ENCODE measurements at regions not wholly inside any gene's neighbourhood (a gene's known extent, or its start where the extent isn't known, plus 50 kb on each side); places are given as distances from the start of the nearest gene placed in this dataset.
A peak's percentile ranks its signal among the peaks of the same experiment; 100 is the strongest.
"Not testable (repeated sequence)": the region's sequence is repeated elsewhere in the genome, so short reads cannot be mapped to it uniquely, and the experiment has no call there.

DNA sequence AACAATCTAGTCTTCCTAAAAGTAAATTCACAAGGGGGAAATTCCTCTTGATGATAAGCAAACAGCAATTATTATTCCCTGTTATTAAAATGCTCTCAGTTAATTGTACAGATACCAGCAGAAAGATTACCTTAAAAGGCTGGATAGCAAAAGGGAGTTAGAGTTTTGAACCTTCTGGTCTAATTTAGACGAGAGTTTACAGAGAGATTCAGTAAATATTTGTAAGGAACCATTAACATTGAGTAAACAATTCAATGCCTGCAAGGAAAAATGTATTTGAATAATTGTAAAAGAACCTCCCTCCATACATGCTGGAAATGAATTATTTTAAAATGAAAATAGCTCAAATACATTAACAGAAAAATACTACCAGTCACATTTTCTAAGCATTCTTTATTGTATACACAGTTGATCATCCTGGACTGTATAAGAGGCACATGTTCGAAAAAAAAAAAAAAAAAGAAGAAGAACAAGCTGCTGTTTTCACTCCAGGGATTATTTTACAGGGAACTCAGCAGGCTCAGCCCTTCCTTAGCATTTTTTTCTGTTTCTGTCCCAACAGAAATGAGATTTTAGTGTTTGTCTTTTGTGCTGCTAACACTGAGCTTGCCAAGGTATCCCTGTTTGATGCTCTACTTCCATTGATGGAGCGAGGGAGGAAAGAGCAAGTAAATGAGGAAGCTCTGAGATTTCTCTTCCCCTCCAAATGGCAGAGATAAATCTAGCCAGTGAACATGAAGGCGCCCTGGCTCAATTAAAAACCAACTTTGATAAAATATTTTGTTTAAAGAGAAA, 141.1 kb downstream of the ENC1 start:
- no peak for DNase-seq

DNA sequence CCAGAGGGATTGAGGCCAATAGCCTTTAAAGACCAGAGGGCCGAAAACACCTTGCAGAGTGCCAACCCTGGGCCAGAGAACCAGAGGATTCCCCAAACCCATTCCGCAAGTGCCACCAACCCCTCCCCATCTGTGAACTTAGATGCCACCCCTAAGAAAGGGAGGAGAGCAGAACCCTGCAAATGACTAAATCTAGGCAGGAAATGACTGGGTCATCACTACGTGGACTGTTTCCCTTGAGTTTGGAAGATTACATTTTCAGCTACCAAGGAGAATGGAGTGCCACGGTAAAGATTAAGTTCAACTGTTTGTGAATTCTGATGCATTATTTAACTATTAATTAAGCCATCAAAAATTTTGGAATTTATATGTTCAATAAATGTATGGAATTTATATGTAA, 142.8 kb downstream of the ENC1 start:
- DNase-seq = no peak

DNA sequence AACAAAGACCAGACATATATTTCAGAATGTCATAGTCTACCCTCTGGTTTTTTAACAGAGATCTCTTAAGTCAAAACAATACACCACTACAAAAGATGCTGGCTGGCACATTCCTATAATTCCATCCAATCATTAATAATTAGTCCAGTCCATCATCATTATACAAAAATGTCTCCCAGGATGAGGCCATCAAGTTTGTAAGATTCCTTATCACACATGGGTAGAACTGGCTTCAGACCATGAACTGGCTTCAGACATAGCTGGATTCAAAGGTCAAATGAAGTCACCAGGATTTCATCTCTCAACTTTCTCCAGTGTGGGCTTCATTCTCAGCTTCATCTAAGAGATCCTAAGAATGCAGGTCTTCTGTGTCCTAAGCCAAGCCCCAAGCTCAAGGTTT, 147.1 kb downstream of the ENC1 start:
- DNase-seq = no peak

DNA sequence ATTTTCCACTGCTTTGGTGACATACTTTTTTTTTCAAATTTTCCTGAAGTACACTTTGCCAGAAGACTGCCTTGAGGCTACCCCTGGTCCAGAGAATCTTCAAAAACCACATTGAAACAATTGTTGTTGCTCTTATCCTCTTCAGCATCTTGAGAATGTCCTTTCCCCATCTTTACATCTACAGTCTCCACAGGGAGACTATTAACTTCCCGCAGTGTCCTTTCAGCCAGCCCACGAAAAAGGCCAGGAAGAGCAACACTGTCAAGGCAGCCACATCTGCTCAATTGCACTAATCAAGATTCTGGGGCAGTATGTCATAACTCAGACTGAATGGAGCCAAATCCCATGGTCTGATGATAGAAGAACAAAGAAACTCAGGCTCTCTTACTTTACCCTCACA, 148.3 kb downstream of the ENC1 start:
- no peak for DNase-seq

DNA sequence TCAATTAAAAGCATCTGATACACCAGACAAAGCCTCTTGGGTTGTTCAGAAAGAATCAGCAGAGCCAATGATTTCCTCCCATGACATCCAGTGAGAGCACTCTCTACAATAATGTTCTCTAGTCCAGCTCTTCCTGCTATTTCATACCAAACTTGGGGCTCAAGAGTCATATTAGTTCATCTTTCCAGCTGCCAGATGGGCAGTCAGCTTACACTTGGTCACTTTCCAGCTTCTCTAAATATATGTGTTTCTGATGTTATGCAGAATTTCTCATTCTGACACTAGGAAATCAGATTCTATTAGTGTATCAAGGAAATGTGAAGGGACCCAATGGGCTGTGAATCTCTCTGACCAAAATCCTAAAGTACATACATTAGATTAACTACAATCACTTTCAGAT, 148.9 kb downstream of the ENC1 start:
- no peak for DNase-seq

DNA sequence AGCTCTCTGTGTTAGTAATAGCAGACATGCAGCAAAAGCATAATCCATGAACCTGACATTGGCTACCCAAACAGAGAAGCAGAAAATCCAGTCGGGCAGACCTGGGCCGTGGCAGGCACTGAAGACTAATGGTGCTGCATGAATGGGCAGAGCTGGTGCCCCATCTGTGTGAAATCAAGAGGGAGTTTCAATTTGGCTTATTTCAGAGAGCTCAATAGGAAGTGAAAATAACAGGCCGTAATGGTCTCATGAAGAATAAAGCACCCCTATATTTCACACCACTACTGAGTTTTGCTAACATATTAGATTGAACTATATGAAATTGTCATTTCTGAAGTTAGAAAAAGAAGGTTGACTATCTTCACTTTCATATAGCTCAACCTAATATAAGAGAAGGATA, 149.7 kb downstream of the ENC1 start:
- DNase-seq = peak in 1 of 2 donors; percentile 29

DNA sequence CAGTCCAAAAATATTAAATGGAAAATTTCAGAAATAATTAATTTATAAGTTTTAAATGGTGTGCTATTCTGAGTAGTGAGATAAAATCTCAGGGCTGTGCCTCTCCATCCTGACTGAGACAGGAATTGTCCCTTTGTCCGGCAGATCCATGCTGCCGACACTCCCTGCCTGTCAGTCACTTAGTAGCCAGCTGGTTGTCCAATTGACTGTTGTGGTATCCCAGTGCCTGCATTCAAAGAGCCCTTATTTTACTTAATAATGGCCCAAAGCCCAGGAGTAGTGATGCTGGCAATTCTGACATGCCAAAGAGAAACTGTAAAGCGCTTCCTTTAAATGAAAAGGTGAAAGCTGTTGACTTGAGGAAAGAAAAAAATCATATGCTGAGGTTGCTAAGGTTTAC, 157.5 kb downstream of the ENC1 start:
- no peak for DNase-seq

DNA sequence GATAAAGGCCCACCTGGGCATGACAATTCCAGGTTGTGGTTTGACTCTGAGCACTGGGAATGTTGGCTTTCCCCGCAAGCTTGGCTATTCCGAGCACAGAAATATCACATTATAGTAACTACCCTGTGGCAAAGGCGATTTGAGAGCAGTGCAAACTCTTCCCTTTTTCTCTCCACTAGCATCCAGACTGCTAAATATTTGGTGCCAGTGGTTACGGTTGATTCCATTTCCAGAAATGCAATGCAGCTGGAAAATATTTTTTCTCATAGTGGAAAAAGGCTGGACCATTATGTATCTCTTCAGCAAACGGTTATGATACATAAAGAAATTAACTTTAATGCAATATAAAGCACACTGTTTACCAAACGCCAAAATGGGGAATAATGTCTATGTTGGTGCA, 158.0 kb downstream of the ENC1 start:
- DNase-seq = no peak

DNA sequence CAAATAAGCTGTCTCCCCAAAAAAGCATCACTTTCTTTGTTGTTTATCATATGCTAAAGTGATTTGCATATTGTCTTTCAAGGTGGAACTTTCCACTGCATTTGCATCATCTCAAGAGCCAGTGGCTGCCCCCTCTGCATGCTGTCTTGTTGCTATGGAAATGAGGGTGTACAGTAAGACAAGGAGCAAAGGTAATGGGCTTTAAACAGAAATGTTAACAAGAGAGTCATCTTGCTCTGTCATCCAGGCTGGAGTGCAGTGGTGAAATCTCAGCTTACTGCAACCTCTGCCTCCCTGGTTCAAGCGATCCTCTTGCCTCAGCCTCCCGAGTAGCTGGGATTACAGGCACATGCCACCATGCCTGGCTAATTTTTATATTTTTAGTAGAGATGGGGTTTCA, 159.2 kb downstream of the ENC1 start:
- not testable (repeated sequence) for DNase-seq

DNA sequence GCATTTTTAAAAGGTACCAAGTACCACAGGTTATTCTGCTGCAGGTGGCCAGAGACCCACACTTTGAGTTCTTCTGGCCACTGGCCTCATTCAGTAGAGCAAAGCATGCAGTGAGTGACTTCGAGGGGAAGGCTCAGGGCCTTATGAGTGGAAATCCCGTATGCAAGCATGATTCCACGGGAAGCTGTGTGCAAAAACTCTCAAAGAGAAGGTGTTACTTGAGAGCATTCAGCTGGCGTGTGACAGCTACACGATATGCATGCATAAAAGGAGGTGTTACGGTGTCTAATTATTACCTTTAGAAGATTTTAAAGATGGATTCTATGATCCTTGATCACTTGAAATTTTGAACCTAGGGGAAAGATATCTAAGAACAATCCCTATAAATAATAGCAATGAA, 160.3 kb downstream of the ENC1 start:
- DNase-seq = no peak

DNA sequence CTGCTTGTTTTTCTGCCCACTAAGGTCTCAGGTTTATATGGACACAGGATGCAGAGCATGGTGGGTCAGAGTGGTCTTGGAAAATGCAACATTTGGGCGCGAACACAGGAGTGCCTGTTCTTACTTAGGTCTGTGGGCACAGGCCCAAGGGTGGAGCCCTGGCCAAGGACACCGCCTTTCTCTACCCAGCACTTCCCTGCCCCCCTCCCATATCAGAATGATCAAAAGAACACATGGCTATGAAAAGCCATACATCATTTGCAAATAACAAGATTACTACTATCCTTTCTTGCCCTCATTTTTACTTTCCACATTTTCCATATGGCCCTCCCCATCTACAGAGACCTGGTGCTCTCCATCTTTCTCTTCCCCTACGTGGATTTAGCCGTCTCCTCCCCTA, 162.2 kb downstream of the ENC1 start:
- no peak for DNase-seq

DNA sequence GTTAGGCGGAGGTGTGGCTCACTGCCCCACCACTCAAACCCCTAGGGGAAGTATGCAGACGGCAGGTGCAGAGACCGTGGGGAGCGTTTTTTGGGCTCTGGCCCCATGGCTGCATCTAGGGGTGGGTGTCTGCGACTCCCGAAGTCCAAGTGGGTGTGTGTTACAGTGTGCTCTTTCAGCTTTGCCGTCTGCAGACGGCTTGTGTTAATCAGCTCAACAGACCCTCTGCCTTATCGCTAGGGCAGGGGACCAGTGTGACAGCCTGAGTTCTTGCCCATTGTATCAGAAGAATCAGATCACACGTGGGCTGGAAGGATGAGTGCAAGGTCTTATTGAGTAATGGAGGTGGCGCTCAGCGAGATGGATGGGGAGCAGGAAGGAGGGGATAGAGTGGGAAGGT, 162.8 kb downstream of the ENC1 start:
- no peak for DNase-seq

DNA sequence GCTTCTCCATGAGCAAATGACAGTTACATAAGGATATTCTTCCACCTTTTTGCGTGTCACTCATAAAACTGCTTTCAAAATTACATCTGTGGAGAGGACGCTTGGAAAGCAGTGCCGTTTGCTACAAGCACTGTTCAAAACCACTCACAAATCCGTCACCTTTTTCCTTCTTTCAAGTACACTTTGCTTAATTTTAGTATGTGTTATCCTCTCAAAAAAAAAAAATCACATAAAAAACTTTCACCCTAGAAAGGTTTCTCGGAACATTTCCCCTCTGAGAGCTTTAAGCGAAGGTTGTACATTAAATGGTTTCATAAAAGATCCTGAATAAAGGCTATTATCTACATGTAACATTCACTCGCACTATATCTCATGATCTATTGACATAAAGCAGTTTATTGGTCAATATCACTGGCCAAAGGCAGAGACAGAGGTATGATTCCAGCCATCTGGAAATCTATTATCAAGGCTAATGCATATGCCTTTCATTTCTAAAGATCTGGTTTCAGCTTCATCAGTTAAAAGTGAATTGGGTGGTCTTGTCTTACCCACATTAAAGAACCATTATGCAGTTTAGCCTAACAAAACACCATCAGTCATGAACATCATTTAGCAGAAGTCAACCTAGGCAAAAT, 163.6 kb downstream of the ENC1 start:
- no peak for DNase-seq

DNA sequence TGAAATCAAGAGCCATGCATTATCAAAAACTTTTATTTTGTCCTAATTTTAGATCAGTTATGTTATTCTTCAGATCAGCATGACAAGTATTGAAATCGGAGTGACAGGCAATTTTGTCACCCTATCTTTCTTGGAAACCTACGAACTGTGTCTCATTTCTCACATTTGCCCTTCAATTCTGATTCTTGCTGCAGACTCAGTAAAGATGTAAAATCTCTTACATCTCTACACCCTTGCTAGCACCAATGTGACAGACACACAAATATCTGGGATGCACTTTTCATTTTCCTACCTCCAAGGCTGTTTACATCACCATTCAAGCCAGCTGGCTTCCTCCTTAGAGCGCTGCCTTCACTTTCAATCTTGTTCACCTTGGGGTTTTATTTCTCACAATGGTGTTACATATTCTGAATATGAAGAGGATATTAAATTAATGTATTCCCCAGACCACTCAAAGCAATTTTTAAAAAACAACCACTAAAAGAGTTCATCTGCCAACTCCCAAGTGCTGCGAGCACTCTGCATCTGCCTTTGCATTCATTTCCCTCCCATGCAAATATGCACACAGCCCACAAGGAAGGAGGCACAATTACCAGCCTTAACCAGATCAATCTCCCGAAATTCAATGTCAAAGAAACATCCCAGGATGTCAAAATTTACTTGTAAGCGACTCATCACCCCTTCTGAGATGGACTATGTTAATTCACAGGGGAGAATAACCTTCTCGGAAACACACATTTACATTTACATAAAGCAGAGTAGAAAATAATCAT, 164.3 kb downstream of the ENC1 start:
- DNase-seq = no peak

DNA sequence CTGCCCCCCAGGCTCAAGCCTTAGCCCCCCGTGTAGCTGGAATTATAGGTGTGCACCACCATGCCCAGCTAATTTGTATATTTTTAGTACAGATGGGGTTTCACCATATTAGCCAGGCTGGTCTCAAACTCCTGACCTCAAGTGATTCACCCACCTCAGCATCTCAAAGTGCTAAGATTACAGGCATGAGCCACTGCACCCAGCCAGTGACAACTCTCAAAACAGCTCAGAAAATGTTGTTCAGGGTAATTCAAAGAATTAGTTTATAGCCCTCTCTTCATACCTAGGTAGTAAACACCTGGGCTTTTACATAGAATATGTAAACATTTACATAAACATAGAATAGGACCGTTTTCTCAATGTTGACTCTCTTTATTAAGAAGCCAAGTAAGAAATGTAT, 168.7 kb downstream of the ENC1 start:
- no peak for DNase-seq

DNA sequence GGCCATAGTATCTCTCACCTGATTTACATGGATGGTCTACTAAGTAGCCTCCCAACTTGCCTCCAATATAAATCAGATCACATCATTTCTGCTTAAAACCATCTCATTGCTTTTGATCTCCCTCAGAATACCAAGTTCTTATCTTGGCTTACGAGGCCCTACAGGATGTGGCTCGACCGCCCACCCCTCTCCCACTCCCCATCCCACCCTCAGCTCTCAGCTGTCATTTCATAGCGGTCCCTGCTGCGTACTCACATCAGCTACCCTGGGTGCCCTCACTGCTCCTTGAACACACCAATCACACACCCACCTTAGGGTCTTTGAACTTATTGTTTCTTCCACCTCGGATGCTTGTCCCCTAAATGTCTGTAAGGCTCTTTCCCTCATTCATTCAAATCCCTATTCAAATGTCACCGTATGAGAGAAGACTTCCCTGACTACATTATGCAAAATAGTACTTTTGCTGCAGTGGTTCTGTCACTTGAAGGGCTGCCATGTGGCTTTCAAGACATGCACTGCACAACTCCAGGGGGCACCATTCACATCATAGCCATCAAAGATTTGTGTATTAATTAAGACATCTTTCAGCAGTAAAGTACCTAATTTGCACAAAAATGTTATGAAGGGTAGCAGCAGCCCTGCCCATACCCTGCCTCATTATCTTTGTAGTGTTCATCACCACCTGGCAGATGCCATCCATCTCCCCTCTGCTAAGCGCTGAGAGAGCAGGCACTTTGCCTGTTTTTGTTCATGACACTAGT, 171.1 kb downstream of the ENC1 start:
- no peak for DNase-seq

DNA sequence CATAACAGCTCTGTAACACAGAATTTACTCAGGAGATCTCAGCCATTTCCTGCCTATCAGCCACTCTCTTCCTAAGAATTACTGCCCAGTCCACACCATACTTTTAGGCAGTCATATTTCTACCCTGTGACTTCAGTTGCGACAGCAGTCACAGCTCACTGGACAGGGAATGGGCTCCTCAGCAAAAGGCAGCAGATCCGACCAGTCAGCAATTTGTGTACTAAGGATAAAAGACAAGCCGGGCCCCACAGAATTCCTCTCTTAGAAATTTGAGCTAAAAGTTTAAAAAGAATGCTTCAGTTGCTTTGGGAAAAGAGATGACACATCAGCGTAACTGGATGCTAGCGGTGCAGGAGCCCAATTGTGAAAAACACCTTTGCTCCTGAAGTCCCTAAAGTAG, 172.1 kb downstream of the ENC1 start:
- no peak for DNase-seq

DNA sequence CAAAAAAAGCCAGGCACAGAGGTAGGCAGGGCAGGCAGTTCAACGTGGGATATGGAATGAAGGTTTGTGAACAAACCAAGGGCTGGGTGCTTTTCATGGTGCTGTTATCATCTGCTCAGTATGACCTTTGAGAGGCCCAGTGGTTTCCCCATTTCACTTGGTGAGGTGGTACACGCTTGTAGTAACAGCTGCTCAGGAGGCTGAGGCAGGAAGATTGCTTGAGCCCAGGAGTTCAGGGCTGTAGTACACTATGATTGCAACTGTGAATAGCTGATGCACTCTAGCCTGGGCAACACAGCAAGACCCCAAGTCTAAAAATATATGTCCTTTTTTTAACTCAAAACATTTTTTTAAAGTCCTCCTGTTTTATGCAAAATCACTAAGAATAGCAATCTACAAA, 174.8 kb downstream of the ENC1 start:
- DNase-seq = no peak

DNA sequence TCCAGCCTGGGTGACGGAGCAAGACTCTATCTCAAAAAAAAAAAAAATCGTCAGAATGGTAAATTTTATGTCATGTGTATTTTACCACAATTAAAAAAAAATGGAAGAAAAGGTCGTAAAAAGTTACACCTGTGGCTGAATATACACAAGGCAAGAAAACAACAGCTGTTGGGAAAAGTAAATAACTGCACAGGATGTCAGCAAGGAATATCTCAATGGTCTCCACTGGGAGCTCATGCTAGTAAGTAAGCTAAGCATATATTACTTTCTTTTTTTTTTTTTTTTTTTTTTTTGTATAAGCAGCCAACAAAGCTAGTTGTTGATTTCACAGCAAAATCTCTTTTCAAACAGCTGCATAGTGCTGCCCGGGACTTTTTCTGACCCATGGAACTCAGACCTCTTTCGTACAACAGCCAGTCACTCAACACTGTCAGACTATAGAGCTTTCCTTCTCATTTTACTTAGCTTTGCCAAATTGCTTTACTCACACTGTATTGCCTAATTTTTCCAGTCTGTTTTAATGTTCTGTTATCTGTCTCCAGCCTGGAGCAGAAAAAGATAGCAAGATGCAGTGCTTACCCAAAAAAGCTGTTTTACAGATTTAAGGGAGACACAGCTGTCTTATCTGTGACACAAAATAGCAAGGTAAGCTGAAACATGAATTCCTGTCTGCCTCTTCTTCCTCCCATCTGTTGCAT, 175.9 kb downstream of the ENC1 start:
- no peak for DNase-seq

DNA sequence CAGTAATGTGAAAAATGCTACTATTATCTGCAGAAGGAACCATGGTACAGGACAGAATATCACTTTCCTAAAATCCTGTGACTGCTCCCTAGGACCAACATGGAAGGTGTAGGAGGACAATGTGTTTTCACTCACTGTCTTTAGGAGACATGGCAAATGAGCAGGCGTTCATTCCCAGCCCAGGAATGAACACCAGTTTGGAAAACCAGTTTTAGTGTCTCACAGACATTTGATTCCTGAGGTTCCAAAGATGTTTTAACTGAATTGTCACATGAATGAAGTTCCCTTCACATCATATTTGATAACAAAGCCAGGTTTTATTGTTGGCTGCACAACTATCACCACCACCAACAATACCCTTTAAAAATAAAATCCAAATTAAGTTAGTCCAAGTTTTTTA, 178.2 kb downstream of the ENC1 start:
- no peak for DNase-seq

DNA sequence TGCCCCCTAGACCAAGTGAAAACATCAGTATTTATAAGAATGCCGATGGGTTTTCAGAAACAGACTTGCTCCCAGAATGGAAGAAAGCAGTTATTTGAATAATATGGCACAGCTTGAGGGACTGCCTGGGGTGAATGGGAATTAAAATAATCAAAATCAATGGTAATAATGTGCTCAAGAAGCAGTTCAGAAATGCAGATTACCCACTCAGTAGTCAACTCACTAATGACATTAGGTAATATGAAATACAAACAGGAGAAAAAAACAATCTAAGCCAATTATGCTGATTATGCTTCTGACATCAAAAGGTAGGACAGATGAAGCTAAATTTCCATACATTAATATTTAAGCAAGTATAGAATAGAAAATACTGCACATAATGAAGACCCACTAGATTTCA, 179.3 kb downstream of the ENC1 start:
- no peak for DNase-seq

DNA sequence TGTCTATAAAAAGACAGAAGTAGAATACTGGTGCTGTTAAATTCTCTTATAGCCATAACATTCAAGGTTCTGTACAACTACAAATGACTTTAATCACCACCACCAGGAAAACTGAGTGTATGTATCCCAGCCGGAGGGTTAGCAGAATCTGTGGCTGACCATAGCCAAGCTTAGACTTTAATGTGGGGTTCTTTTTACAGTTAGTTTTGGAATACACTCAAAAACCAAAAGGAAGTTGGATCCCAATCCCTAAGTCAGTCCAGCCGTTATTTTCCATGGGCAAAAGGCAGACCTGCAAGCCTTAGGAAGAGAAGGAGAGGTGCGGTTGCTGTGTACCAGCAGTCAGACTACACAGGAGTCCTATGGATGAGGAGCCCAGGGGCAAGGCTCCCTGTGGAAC, 179.8 kb downstream of the ENC1 start:
- no peak for DNase-seq

DNA sequence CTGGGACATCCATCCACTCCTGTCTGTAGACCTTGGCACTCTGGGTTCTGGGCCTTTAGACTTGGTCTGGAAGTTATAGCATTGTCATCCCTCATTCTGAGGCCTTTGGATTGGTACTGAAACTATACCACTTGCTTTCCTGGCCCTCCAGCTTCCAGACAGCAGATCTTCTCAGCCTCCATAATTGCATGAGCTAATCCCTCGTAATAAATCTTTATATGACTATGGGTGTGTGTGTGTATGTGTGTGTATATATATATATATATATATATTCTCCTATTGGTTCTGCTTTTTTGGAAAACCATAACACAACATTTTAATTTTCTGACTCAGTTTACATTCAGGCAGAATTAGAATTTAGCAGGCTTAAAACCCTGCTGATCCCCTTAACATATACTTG, 180.5 kb downstream of the ENC1 start:
- no peak for DNase-seq

Data from CD4-positive, alpha-beta T cell treated with Interferon alpha-2 for 1 hour (primary cell).